H1 (cell line): ENCODE measurements at regions not wholly inside any gene's neighbourhood (a gene's known extent, or its start where the extent isn't known, plus 50 kb on each side); places are given as distances from the start of the nearest gene placed in this dataset.

Experiments
- ASH2L ChIP-seq: fragments of 200-600, 300-600 bp; sonication (generic); IDR thresholded peaks from one replicate; pipeline ENCODE4 v1.7.1; 2017; ENCODE audit warnings: low read length
- BACH1 ChIP-seq: IDR thresholded peaks from 2 replicates; pipeline ENCODE4 v1.6.1; 2012; ENCODE audit warnings: low read length, improper control_type of control experiment
- CHD1 ChIP-seq: IDR thresholded peaks from 2 replicates; pipeline ENCODE4 v1.6.1; 2012; ENCODE audit warnings: low read depth, low read length, improper control_type of control experiment
- PHF8 ChIP-seq: fragments of 200-600 bp; sonication (generic); conservative IDR thresholded peaks from 2 replicates; pipeline ENCODE4 v1.7.1; 2012; ENCODE audit warnings: low read depth, mild to moderate bottlenecking, inconsistent platforms, low read length, moderate library complexity
- POLR2AphosphoS5 ChIP-seq: IDR thresholded peaks from 2 replicates; pipeline ENCODE4 v1.6.1; 2011; ENCODE audit warnings: low read depth, low read length
- POU5F1 ChIP-seq: IDR thresholded peaks from 2 replicates; pipeline ENCODE4 v1.6.1; 2011; ENCODE audit warnings: low read depth, mild to moderate bottlenecking, low read length, moderate library complexity
- SIRT6 ChIP-seq: IDR thresholded peaks from one replicate; pipeline ENCODE4 v1.7.1; 2012; ENCODE audit warnings: low read length, inconsistent platforms
- SP4 ChIP-seq: IDR thresholded peaks from 2 replicates; pipeline ENCODE4 v1.6.1; 2012; ENCODE audit warnings: low read length, inconsistent platforms
- TAF1 ChIP-seq: IDR thresholded peaks from 2 replicates; pipeline ENCODE4 v1.6.1; 2011; ENCODE audit warnings: mild to moderate bottlenecking, low read depth, low read length
- TBP ChIP-seq: IDR thresholded peaks from 2 replicates; pipeline ENCODE4 v1.6.1; 2011; ENCODE audit warnings: low read depth, low read length, improper control_type of control experiment
- TEAD4 ChIP-seq: IDR thresholded peaks from 2 replicates; pipeline ENCODE4 v1.6.1; 2012; ENCODE audit warnings: low read depth, low read length, inconsistent platforms, mixed read lengths
- TF ChIP-seq, protein P1 (sequence below): fragments of 300-600 bp; sonication (generic); IDR thresholded peaks from 2 replicates; pipeline ENCODE4 v1.7.1; 2012; ENCODE audit warnings: low read length, moderate library complexity, mild to moderate bottlenecking, inconsistent platforms; ENCODE audit not compliant: insufficient replicate concordance

DNA sequence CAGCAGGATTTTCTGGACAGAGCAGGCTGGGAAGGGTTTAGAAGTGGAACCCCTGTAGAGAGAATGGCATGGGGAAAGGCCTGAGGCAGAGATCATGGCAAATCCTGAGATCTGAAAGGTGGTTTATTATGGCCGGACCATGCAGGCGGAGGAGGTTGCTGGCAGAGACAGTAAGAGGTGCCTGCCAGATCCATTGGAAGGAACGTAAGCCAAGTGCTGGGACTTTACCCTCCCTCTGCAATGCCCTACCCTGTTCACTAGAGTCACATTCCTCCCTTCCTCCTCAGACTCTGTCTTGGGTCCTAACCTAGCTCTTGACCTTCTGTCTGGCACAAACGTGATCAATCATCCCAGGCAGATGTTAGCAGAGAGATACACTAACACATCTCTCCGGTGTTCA is 66.4 kb upstream of the SLC22A23 start (continued):
- TF ChIP-seq, protein P1, sequence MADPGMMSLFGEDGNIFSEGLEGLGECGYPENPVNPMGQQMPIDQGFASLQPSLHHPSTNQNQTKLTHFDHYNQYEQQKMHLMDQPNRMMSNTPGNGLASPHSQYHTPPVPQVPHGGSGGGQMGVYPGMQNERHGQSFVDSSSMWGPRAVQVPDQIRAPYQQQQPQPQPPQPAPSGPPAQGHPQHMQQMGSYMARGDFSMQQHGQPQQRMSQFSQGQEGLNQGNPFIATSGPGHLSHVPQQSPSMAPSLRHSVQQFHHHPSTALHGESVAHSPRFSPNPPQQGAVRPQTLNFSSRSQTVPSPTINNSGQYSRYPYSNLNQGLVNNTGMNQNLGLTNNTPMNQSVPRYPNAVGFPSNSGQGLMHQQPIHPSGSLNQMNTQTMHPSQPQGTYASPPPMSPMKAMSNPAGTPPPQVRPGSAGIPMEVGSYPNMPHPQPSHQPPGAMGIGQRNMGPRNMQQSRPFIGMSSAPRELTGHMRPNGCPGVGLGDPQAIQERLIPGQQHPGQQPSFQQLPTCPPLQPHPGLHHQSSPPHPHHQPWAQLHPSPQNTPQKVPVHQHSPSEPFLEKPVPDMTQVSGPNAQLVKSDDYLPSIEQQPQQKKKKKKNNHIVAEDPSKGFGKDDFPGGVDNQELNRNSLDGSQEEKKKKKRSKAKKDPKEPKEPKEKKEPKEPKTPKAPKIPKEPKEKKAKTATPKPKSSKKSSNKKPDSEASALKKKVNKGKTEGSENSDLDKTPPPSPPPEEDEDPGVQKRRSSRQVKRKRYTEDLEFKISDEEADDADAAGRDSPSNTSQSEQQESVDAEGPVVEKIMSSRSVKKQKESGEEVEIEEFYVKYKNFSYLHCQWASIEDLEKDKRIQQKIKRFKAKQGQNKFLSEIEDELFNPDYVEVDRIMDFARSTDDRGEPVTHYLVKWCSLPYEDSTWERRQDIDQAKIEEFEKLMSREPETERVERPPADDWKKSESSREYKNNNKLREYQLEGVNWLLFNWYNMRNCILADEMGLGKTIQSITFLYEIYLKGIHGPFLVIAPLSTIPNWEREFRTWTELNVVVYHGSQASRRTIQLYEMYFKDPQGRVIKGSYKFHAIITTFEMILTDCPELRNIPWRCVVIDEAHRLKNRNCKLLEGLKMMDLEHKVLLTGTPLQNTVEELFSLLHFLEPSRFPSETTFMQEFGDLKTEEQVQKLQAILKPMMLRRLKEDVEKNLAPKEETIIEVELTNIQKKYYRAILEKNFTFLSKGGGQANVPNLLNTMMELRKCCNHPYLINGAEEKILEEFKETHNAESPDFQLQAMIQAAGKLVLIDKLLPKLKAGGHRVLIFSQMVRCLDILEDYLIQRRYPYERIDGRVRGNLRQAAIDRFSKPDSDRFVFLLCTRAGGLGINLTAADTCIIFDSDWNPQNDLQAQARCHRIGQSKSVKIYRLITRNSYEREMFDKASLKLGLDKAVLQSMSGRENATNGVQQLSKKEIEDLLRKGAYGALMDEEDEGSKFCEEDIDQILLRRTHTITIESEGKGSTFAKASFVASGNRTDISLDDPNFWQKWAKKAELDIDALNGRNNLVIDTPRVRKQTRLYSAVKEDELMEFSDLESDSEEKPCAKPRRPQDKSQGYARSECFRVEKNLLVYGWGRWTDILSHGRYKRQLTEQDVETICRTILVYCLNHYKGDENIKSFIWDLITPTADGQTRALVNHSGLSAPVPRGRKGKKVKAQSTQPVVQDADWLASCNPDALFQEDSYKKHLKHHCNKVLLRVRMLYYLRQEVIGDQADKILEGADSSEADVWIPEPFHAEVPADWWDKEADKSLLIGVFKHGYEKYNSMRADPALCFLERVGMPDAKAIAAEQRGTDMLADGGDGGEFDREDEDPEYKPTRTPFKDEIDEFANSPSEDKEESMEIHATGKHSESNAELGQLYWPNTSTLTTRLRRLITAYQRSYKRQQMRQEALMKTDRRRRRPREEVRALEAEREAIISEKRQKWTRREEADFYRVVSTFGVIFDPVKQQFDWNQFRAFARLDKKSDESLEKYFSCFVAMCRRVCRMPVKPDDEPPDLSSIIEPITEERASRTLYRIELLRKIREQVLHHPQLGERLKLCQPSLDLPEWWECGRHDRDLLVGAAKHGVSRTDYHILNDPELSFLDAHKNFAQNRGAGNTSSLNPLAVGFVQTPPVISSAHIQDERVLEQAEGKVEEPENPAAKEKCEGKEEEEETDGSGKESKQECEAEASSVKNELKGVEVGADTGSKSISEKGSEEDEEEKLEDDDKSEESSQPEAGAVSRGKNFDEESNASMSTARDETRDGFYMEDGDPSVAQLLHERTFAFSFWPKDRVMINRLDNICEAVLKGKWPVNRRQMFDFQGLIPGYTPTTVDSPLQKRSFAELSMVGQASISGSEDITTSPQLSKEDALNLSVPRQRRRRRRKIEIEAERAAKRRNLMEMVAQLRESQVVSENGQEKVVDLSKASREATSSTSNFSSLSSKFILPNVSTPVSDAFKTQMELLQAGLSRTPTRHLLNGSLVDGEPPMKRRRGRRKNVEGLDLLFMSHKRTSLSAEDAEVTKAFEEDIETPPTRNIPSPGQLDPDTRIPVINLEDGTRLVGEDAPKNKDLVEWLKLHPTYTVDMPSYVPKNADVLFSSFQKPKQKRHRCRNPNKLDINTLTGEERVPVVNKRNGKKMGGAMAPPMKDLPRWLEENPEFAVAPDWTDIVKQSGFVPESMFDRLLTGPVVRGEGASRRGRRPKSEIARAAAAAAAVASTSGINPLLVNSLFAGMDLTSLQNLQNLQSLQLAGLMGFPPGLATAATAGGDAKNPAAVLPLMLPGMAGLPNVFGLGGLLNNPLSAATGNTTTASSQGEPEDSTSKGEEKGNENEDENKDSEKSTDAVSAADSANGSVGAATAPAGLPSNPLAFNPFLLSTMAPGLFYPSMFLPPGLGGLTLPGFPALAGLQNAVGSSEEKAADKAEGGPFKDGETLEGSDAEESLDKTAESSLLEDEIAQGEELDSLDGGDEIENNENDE: no peak
- no peak for TF ChIP-seq POLR2AphosphoS5
- no peak for TF ChIP-seq BACH1
- no peak for TF ChIP-seq PHF8
- no peak for TF ChIP-seq TBP
- no peak for TF ChIP-seq TAF1
- TF ChIP-seq SP4: no peak
- TF ChIP-seq ASH2L: no peak
- TF ChIP-seq POU5F1: no peak
- no peak for TF ChIP-seq SIRT6
- no peak for TF ChIP-seq CHD1
- no peak for TF ChIP-seq TEAD4
- TF ChIP-seq, all 59 proteins: peak for 0
